Stimulated activated CD4-positive, alpha-beta T cell treated with anti-CD3 and anti-CD28 coated beads, TNF-alpha, amount 100 ng/mL, for 1 hour (primary cell): ENCODE measurements at regions not wholly inside any gene's neighbourhood (a gene's known extent, or its start where the extent isn't known, plus 50 kb on each side); places are given as distances from the start of the nearest gene placed in this dataset.
"Not testable (repeated sequence)": the region's sequence is repeated elsewhere in the genome, so short reads cannot be mapped to it uniquely, and the experiment has no call there.

Experiments used
- DNase-seq, 3 donors: peaks; one replicate each; pipeline ENCODE4 v3.0.0-alpha.2; 2020; ENCODE audit warnings: low read depth in 3 of 3, low spot score in 1 of 3

DNA sequence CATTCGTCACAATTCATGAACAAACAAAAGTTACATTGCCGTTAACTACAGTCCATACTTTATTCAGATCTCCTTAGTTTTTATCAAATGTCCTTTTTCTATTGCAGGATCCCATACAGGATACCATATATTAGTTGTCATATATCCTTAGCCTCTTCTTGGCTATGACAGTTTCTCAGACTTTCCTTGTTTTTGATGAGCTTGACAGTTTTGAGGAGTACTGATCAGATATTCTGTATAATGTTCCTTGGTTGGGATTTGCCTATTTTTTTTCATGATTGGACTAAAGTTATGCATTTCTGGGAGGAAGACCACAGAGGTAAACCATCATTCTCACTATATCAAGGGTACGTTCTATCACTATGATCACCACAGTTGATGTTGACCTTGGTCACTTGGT, 1627.4 kb upstream of the C9orf72 start:
- no peak for DNase-seq

GRCh38 chr9:29203244-29203930, 1630.1 kb upstream of the C9orf72 start:
- no peak for DNase-seq

- DNase-seq: no peak
Observed at GRCh38 chr9:29208670-29209069, 1635.4 kb upstream of the C9orf72 start.

DNA sequence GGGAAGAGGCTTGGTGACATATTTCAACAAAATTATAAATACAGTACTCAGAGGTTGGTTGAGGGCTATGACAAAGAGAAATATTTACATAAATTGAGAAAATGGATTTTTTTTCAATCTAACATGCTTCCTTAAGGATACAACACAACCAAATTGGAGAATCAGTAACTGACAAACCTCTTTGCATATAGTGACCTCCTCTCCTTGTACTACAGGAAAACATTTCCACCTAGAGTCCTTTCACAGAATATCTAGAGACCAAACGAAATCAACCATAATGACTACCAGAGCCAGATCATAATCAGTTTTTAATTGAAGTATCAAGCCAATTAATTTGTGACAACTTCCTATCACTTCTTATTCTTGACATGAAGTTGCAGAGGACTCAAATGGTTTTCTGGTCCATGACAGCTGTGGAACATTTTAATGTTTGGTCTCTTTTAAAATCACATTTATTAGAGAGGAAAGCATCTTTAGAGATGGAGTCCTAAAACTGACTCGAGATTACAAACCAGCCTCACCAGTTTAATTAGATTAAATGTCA, 1636.5 kb upstream of the C9orf72 start:
- DNase-seq: no peak

GRCh38 chr9:29211003-29211579, 1637.8 kb upstream of the C9orf72 start:
- DNase-seq: no peak

DNA sequence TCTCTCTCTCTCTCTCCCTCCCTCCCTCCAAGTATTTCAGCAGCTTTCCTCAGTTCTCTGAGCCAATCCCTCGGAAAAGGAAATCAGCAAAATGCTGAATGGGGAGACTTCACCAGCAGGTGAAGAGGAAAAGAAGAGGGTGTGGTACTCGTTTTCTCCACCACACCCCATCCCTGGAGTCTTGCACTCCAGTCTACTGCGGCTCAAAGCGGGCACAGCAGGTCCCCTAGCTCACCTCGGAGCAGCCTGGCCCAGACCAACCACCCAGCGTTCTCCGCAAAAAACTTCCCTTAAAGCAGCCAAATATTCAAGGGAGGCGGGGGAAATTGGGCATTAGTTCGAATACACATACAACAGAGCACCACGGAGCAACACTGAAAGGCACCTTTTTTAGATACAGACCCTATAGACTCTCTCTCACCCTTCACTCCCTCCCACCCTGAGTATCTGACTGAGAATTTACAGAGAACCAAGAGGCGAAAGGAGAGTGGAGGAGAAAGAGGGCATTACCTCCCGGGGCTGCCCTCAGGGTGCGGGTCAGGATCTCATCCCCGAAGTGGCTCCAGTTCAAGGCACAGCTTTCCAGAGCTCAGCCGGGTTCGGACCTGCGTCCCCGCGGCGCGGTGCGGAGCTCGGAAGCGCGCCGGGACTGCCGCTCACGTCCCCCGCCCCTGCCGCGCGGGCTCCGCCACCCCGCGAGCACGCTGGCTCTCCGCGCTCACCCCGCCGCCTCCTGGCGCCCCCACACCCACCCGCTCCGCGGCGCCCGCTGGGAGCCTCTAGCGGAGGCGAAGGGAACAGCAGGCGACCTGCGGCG, 1638.5 kb upstream of the C9orf72 start:
- peak in 1 of 3 donors; percentile 14 for DNase-seq

- no peak for DNase-seq
Observed at GRCh38 chr9:29212397-29213387, 1639.4 kb upstream of the C9orf72 start.

DNA sequence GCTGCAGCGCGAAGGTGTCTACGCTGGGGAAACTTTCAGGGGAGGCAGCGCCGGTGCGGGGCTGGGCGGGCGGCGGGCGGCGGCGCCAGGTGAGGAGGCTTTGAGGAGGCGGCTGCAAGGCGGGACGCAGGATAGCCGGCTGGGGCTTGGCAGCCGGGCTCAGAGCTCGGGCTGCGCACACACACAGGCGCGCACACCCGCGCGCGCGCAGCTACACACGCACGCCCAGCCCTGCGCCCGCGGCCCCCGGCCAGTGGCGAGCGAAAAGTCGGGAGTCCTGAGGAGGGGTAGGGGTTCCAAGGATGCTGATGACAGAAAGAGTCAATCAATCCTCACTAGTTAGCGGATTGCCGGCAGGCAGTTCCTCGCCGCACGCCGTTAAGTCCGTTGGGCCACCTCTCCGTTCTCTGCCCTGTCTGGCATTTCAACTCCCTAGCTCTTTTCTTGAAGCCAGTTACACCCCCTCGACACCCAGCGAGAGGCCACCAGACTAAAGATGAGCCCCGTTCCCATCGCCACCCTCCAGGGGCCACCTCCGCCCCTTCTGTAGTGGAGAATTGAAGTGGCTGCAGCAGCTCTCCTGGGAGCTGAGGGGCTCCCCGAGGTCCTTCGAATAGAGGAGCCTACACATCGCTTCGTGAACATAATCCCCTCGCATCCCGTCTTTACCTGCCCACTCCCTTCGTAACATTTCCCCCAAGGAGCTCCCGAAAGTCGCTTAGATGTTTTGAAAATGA, 1640.3 kb upstream of the C9orf72 start, which contains the start of gene LINGO2:
TSS of gene LINGO2 (minus strand) at position 185 of the 737 bp plus-strand sequence.
- DNase-seq: no peak

GRCh38 chr9:29214154-29214689, 1640.9 kb upstream of the C9orf72 start:
- DNase-seq: no peak

DNA sequence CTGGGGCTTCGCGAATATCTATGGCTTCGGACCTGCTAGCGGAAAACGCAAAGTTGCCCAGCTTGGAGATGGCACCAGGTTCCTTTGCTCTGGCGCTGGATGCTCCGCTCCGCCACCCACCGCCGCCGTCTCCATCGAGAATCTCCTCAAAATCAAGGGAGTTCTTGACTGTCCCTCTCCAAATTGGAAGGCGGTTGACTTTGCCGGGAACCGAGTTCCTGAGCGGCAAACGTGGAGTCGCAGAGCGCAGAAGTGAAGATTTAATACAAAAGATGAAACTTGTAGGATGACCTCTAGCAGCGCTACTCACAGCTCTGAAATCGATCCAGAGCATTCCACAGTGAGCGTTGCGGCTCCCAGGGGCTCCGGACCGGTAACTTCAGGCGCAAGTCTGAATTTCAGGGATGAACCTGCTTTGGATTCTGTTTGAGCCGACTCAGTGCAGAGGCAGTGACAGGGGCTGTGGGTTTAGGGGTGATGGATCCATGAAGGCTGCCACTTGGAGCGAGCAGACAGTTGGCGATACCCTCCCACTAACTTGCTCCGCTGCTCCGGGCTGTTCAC, 1641.5 kb upstream of the C9orf72 start:
- DNase-seq: no peak

- no peak for DNase-seq
Observed at GRCh38 chr9:29217966-29218365, 1644.7 kb upstream of the C9orf72 start.

GRCh38 chr9:29220596-29221251, 1647.4 kb upstream of the C9orf72 start:
- DNase-seq: no peak

- DNase-seq: no peak
Observed at GRCh38 chr9:29228558-29228957, 1655.3 kb upstream of the C9orf72 start.

- DNase-seq: no peak
Observed at GRCh38 chr9:29230931-29231330, 1657.7 kb upstream of the C9orf72 start.

DNA sequence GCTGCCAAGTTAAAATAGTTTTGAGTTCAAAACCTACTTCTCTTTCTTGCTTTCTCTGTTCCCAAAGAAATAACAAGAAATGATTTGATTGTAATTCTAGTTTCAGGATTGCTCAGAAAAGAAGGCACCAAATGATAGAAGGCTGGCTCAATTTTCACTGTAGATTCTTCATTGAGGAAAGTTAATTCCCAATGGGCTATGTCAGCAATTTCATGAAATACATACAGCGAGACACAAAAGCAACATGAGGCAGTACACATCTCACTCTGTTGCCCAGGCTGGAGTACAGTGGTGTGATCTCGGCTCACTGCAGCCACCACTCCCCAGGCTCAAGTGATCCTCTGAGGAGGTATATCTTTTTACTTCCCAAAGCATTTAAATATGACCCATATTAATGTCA, 1659.9 kb upstream of the C9orf72 start:
- DNase-seq: no peak

- DNase-seq: no peak
Observed at GRCh38 chr9:29241320-29241719, 1668.0 kb upstream of the C9orf72 start.

DNA sequence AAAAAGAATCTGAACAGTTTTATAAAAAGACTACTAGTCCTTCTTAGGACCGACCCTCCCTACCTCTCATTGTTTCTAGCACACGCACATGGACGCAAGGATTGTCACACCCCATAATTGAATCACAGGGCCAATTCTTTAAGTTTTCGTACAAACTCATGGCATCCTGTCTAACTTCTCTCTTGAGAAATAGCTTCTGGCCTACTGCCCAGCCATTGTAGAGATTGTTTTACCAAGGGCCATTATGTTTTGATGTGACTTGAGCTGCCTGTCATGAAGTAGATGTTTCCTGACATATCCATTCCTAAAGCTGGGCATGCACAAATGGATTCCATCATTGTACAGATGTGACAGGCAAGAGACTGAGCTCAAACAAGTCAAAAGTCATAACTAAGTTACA, 1672.1 kb upstream of the C9orf72 start:
- no peak for DNase-seq

DNA sequence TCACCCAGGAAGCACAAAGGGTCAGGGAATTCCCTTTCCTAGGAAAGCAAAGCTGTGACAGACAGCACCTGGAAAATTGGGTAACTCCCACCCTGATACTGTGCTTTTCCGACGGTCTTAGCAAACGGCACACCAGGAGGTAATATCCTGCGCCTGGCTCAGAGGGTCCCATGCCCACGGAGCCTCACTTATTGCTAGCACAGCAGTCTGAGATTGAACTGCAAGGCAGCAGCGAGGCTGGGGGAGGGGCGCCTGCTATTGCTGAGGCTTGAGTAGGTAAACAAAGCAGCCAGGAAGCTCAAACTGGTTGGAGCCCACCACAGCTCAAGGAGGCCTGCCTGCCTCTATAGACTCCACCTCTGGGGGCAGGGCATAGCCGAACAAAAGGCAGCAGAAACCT, 1697.1 kb upstream of the C9orf72 start:
- DNase-seq: not testable (repeated sequence)

DNA sequence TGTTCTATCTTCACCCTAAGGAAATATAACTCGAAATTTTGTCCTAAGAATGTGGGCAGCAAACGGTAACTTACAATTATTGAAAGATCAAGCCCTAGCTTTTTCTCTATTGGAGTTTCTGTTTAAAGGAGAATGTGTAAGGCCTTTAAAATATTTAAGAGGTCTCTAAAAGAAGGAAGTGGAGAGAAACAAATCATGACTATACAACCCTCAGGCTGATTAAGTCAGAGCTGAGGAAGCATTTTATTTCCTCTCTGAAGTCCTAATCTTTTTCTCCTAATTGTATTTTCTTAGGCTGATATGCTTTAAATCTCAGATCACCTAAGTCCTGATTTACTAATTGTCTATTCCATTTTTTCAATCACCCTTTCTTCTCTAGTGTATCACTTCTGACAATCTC, 1708.8 kb upstream of the C9orf72 start:
- no peak for DNase-seq
